ENCODE measurements at regions not wholly inside any gene's neighbourhood (a gene's known extent, or its start where the extent isn't known, plus 50 kb on each side); places are given as distances from the start of the nearest gene placed in this dataset.

DNA sequence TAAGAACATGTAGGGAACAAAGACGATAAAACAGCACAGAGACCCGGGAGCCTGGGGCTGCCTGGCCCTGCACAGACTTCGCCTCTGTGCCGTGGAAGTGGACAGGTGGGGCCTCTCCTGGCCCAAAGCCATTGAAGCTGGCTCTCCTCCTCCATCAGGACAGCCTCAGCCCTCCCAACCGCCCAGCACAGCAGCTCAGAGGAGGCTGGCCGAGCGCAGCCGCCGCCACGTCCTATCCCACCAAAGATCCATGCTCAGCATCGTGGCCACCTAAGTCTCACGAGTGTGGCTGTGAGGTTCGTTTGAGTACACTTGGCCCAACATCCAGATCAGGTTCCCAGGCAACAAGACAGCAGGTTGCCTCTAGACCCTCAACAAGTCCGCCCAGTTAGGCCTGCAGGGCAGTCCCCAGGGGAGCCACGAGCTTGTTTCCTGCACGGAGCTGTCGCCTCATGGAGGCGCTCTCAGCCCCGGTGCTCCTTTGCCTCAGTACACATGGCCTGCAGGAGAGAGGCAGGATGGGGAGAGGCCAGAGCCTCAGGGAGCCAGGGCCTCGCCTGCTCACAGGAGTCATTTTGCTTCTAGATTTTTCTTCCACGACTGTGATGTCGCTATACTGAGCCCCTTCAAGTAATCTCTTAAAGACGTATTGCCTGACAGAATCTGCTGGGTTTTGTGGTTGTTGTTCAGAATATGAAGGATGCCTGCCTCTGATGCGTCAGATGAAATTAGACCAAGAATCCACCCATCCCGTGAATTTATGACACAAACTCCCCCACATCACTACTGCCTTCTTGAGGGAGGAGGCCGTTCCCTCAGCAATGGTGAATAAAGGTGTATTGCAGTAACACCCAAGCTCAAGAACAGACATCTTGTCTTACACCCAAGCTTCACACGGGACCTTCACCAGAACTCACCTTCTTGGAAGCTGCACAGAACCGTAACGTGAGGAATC is 102.7 kb downstream of the RNASET2 start:
- Histone ChIP-seq H3K4me1 (ENCODE audit: insufficient read depth, low read length, poor library complexity, severe bottlenecking) (no peaks in the 10 kb centered on the region), H3K4me2 (ENCODE audit: low read depth, low read length, poor library complexity, severe bottlenecking) (no peak overlapping the region), H3K9ac (ENCODE audit: low read depth, low read length, poor library complexity, severe bottlenecking) (no peak overlapping the region), H2AFZ (ENCODE audit: low read length) (no peak overlapping the region), H3F3A (ENCODE audit: low read depth) (no peaks in the 10 kb centered on the region), H3K27me3 (ENCODE audit: insufficient read depth, low read length, poor library complexity, severe bottlenecking) (no peaks in the 10 kb centered on the region), H3K9me3 (ENCODE audit: insufficient read depth, low read depth, low read length) (no peaks in the 10 kb centered on the region), H3K79me2 (ENCODE audit: insufficient read depth, low read length) (no peaks in the 10 kb centered on the region), H3K9me2 (replicated peaks; ENCODE audit: low read depth, low read length) (no peaks in the 10 kb centered on the region), H3K4me3 (ENCODE audit: low read length, poor library complexity, severe bottlenecking) (no peak overlapping the region), H4K20me1 (ENCODE audit: insufficient read depth, low read length, poor library complexity, severe bottlenecking) (no peaks in the 10 kb centered on the region), H3K36me3 (ENCODE audit: insufficient read depth, low read length) (no peaks in the 10 kb centered on the region)
- TF ChIP-seq, protein P1, sequence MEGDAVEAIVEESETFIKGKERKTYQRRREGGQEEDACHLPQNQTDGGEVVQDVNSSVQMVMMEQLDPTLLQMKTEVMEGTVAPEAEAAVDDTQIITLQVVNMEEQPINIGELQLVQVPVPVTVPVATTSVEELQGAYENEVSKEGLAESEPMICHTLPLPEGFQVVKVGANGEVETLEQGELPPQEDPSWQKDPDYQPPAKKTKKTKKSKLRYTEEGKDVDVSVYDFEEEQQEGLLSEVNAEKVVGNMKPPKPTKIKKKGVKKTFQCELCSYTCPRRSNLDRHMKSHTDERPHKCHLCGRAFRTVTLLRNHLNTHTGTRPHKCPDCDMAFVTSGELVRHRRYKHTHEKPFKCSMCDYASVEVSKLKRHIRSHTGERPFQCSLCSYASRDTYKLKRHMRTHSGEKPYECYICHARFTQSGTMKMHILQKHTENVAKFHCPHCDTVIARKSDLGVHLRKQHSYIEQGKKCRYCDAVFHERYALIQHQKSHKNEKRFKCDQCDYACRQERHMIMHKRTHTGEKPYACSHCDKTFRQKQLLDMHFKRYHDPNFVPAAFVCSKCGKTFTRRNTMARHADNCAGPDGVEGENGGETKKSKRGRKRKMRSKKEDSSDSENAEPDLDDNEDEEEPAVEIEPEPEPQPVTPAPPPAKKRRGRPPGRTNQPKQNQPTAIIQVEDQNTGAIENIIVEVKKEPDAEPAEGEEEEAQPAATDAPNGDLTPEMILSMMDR (conservative IDR thresholded peaks at IDR 0.05; ENCODE audit: low read length) = no peak
- TF ChIP-seq EZH2phosphoT487 (IDR thresholded peaks at IDR 0.05; ENCODE audit: borderline replicate concordance) = no peak

DNA sequence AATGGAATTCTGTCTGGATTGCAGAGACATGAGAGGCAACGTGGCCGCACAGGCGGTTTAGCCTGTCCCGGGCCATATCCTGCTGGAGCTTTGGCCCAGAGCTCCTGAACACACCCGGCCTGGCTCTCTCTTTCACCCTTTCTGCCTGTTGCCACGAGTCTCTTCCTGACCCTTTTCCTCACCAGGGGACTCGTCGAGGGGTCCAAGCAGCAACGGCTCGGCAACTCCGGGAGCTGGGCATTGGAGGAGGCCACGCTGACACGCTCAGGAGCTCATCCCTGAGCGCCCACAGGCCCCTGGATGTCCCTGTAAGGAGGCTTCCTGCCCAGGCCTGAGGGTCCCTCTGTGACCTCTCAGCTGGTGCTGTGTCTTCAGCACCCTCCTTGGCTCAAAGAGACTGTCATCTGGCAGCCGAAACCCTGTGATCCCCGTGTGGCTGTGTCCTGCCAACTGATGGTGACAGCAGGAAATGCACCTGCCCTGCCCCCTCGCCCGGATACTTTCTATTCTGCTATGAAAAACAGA is 103.8 kb downstream of the RNASET2 start:
- H3K9me3 ChIP-seq (ENCODE audit: insufficient read depth, low read depth, low read length) = no peaks in the 10 kb centered on the region
- no peak overlapping the region for H3K4me3 ChIP-seq (ENCODE audit: low read length, poor library complexity, severe bottlenecking)
- H3F3A ChIP-seq (ENCODE audit: low read depth) = no peaks in the 10 kb centered on the region
- no peak overlapping the region for H3K9ac ChIP-seq (ENCODE audit: low read depth, low read length, poor library complexity, severe bottlenecking)
- H2AFZ ChIP-seq (ENCODE audit: low read length) = no peak overlapping the region
- no peaks in the 10 kb centered on the region for H3K27me3 ChIP-seq (ENCODE audit: insufficient read depth, low read length, poor library complexity, severe bottlenecking)
- H3K9me2 ChIP-seq (replicated peaks; ENCODE audit: low read depth, low read length) = no peaks in the 10 kb centered on the region
- H3K4me2 ChIP-seq (ENCODE audit: low read depth, low read length, poor library complexity, severe bottlenecking) = no peak overlapping the region
- no peaks in the 10 kb centered on the region for H4K20me1 ChIP-seq (ENCODE audit: insufficient read depth, low read length, poor library complexity, severe bottlenecking)
- no peaks in the 10 kb centered on the region for H3K79me2 ChIP-seq (ENCODE audit: insufficient read depth, low read length)
- no peaks in the 10 kb centered on the region for H3K4me1 ChIP-seq (ENCODE audit: insufficient read depth, low read length, poor library complexity, severe bottlenecking)
- no peaks in the 10 kb centered on the region for H3K36me3 ChIP-seq (ENCODE audit: insufficient read depth, low read length)
- TF ChIP-seq, protein P1 (conservative IDR thresholded peaks at IDR 0.05; ENCODE audit: low read length) = no peak
- TF ChIP-seq EZH2phosphoT487 (IDR thresholded peaks at IDR 0.05; ENCODE audit: borderline replicate concordance) = no peak

DNA sequence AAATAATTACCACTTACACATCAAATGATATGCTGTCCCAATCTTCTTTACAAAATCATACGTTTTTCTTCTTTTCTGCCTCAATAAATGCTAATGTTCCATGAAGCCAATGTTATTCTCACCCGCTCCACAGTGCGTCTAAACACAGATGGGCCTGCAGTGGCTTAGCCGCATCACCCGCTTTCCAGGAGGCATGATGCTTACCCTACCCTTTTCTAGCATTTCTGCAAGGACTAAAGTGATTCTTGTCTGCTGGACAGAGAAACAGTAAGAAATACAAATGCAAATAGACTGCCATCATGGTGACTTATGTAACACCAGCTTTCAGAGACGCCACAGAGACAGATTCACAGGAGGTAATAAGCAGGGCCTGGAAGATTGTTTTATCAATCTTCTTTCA is 104.4 kb downstream of the RNASET2 start:
- H3K36me3 ChIP-seq (ENCODE audit: insufficient read depth, low read length) = no peaks in the 10 kb centered on the region
- H3K27me3 ChIP-seq (ENCODE audit: insufficient read depth, low read length, poor library complexity, severe bottlenecking) = no peaks in the 10 kb centered on the region
- no peaks in the 10 kb centered on the region for H4K20me1 ChIP-seq (ENCODE audit: insufficient read depth, low read length, poor library complexity, severe bottlenecking)
- H2AFZ ChIP-seq (ENCODE audit: low read length) = no peak overlapping the region
- H3K4me1 ChIP-seq (ENCODE audit: insufficient read depth, low read length, poor library complexity, severe bottlenecking) = no peaks in the 10 kb centered on the region
- H3K79me2 ChIP-seq (ENCODE audit: insufficient read depth, low read length) = no peaks in the 10 kb centered on the region
- H3K4me3 ChIP-seq (ENCODE audit: low read length, poor library complexity, severe bottlenecking) = no peak overlapping the region
- H3K9me2 ChIP-seq (replicated peaks; ENCODE audit: low read depth, low read length) = no peaks in the 10 kb centered on the region
- no peak overlapping the region for H3K4me2 ChIP-seq (ENCODE audit: low read depth, low read length, poor library complexity, severe bottlenecking)
- no peaks in the 10 kb centered on the region for H3F3A ChIP-seq (ENCODE audit: low read depth)
- no peaks in the 10 kb centered on the region for H3K9me3 ChIP-seq (ENCODE audit: insufficient read depth, low read depth, low read length)
- TF ChIP-seq, protein P1 (conservative IDR thresholded peaks at IDR 0.05; ENCODE audit: low read length) = no peak
- TF ChIP-seq EZH2phosphoT487 (IDR thresholded peaks at IDR 0.05; ENCODE audit: borderline replicate concordance) = no peak
- H3K9ac ChIP-seq (ENCODE audit: low read depth, low read length, poor library complexity, severe bottlenecking) = no peak overlapping the region

Data from Loucy (cell line).